WTC11 (cell line): ENCODE measurements at regions not wholly inside any gene's neighbourhood (a gene's known extent, or its start where the extent isn't known, plus 50 kb on each side); places are given as distances from the start of the nearest gene placed in this dataset.
A peak's percentile ranks its signal among the peaks of the same experiment; 100 is the strongest.

ENCODE experiments used
- ATAC-seq: fragments of 200-7000 bp; cut with Tn5 transposase; 2 replicates; pipeline ENCODE4 v1.10.0; 2021; ENCODE audit warnings: mild to moderate bottlenecking, moderate library complexity
- CTCF ChIA-PET: fragments of 300-600 bp; sonication (Branson Sonifier 250); formaldehyde crosslinking; loops from one replicate; lab custom pipeline; 2021; ENCODE audit warnings: antibody characterized with exemption; lab: Charles Lee
- POLR2A ChIA-PET: fragments of 350-600 bp; sonication (Branson Sonifier 250); formaldehyde crosslinking; loops from one replicate; lab custom pipeline; 2021; ENCODE audit warnings: antibody characterized with exemption; lab: Charles Lee
- DNase-seq: peaks from one replicate; pipeline ENCODE4 v3.0.0; 2021; ENCODE audit warnings: low spot score
- H3K27ac Mint-ChIP-seq: 2 replicates; pipeline ENCODE4 v1.8.0; 2021; ENCODE audit warnings: mixed read lengths
- H3K27me3 Mint-ChIP-seq: 2 replicates; pipeline ENCODE4 v1.8.0; 2021; ENCODE audit warnings: low read depth, mild to moderate bottlenecking, moderate library complexity, mixed read lengths
- H3K36me3 Mint-ChIP-seq: 2 replicates; pipeline ENCODE4 v1.8.0; 2021; ENCODE audit warnings: mixed read lengths
- H3K4me1 Mint-ChIP-seq: 2 replicates; pipeline ENCODE4 v1.8.0; 2022; ENCODE audit warnings: mixed read lengths
- H3K4me3 Mint-ChIP-seq: 2 replicates; pipeline ENCODE4 v1.8.0; 2021; ENCODE audit warnings: mild to moderate bottlenecking, moderate library complexity, mixed read lengths
- H3K9me3 Mint-ChIP-seq: 2 replicates; pipeline ENCODE4 v1.8.0; 2021; ENCODE audit warnings: mixed read lengths
- FOXJ3 ChIP-seq: sonication (generic); formaldehyde crosslinking; IDR thresholded peaks from 2 replicates; pipeline ENCODE4 v1.9.0; 2021; ENCODE audit warnings: missing genetic modification reagents, mild to moderate bottlenecking, borderline replicate concordance
- FOXP1 ChIP-seq: sonication (generic); formaldehyde crosslinking; IDR thresholded peaks from 2 replicates; pipeline ENCODE4 v1.8.0; 2022; ENCODE audit warnings: missing genetic modification reagents, mild to moderate bottlenecking, moderate library complexity, borderline replicate concordance
- GRHL2 ChIP-seq: fragments of 250-450 bp; sonication (Bioruptor Pico); IDR thresholded peaks from 2 replicates; pipeline ENCODE4 v1.8.0; 2022; ENCODE audit warnings: mild to moderate bottlenecking, moderate library complexity; ENCODE audit not compliant: insufficient replicate concordance, severe bottlenecking
- GTF2I ChIP-seq: fragments of 250-450 bp; sonication (Bioruptor Pico); conservative IDR thresholded peaks from 2 replicates; pipeline ENCODE4 v1.4.0; 2021; ENCODE audit warnings: mild to moderate bottlenecking
- OVOL2 ChIP-seq: fragments of 250-450 bp; sonication (Bioruptor Pico); IDR thresholded peaks from 2 replicates; pipeline ENCODE4 v1.9.0; 2021; ENCODE audit warnings: mild to moderate bottlenecking, borderline replicate concordance
- RORB ChIP-seq: fragments of 250-450 bp; sonication (Bioruptor Pico); IDR thresholded peaks from 2 replicates; pipeline ENCODE4 v1.9.0; 2021; ENCODE audit warnings: mild to moderate bottlenecking
- ZNF219 ChIP-seq: sonication (generic); formaldehyde crosslinking; IDR thresholded peaks from 2 replicates; pipeline ENCODE4 v1.8.0; 2023; ENCODE audit warnings: missing genetic modification reagents, mild to moderate bottlenecking, borderline replicate concordance
- ZNF396 ChIP-seq: fragments of 250-450 bp; sonication (Bioruptor Pico); IDR thresholded peaks from 2 replicates; pipeline ENCODE4 v1.8.0; 2021; ENCODE audit warnings: mild to moderate bottlenecking, moderate library complexity, borderline replicate concordance
- ZNF423 ChIP-seq: fragments of 250-450 bp; sonication (Bioruptor Pico); IDR thresholded peaks from 2 replicates; pipeline ENCODE4 v2.1.2; 2022; ENCODE audit warnings: mild to moderate bottlenecking, moderate library complexity
- TF ChIP-seq, protein P1 (sequence below): fragments of 250-450 bp; sonication (Bioruptor Pico); IDR thresholded peaks from 2 replicates; pipeline ENCODE4 v1.9.0; 2021; ENCODE audit warnings: mild to moderate bottlenecking
- TF ChIP-seq, protein P2 (sequence below): sonication (generic); formaldehyde crosslinking; IDR thresholded peaks from 2 replicates; pipeline ENCODE4 v1.8.1; 2022; ENCODE audit warnings: missing genetic modification reagents, borderline replicate concordance
- TF ChIP-seq, protein P3 (sequence below): sonication (generic); formaldehyde crosslinking; IDR thresholded peaks from 2 replicates; pipeline ENCODE4 v1.8.1; 2023; ENCODE audit warnings: mild to moderate bottlenecking, missing genetic modification reagents
- TF ChIP-seq, protein P4 (sequence below): sonication (generic); formaldehyde crosslinking; IDR thresholded peaks from 2 replicates; pipeline ENCODE4 v1.8.0; 2022; ENCODE audit warnings: missing genetic modification reagents
- TF ChIP-seq, protein P5 (sequence below): fragments of 250-450 bp; sonication (Bioruptor Pico); IDR thresholded peaks from 2 replicates; pipeline ENCODE4 v2.1.2; 2022; ENCODE audit warnings: mild to moderate bottlenecking, moderate library complexity
- TF ChIP-seq, protein P6 (sequence below): fragments of 200-600 bp; IDR thresholded peaks from 2 replicates; pipeline ENCODE4 v1.8.0; 2022; ENCODE audit warnings: antibody characterized with exemption
- TF ChIP-seq, protein P7 (sequence below): sonication (generic); formaldehyde crosslinking; conservative IDR thresholded peaks from 2 replicates; pipeline ENCODE4 v1.8.1; 2022; ENCODE audit warnings: mild to moderate bottlenecking, missing genetic modification reagents

DNA sequence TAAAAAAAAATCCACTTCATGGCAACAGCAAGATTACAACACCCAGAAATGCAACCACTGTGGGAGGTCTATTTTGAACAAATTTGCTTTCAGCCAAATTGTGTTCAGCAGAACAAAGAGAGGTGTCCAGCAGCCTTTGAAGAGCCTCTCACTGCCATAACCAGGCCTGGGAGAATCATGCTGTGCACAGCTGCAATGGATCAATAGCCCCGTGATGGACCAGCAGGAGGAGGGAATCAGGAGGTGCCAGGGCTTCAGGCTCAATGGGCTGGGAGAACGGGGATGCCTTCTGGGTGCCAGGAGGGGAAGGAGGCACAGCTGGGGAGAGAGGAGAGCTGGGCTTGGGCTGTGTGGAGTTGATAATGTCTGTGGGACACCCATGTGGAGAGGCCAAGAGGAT, 366.2 kb upstream of the EEF2KMT start:
- CTCF ChIA-PET, result interaction anchor here (1.3 kb wide), 1 partner anchor 48 kb away, joined by 3 read pairs; no protein-coding TSS in a partner anchor
- Mint-ChIP-seq H3K27me3 (peaks cover 9% of the 10 kb centered on the region; the same call in 1 of the 2 replicates), H3K36me3 (0 out of 2 replicates have a peak, but pooled peaks cover 4% of the 10 kb centered on the region), H3K27ac (no peak overlapping the region), H3K4me3 (no peak overlapping the region), H3K4me1 (0 out of 2 replicates have a peak, but pooled peaks cover 3% of the 10 kb centered on the region), H3K9me3 (peaks cover 22% of the 10 kb centered on the region)
- no peak for DNase-seq
- POLR2A ChIA-PET, result no interaction called here
- no peak for ATAC-seq
- TF ChIP-seq GTF2I (CRISPR knock-in tag) (no peak), ZNF423 (0 out of 2 replicates have a peak, but pooled peaks have one; percentile 24)

DNA sequence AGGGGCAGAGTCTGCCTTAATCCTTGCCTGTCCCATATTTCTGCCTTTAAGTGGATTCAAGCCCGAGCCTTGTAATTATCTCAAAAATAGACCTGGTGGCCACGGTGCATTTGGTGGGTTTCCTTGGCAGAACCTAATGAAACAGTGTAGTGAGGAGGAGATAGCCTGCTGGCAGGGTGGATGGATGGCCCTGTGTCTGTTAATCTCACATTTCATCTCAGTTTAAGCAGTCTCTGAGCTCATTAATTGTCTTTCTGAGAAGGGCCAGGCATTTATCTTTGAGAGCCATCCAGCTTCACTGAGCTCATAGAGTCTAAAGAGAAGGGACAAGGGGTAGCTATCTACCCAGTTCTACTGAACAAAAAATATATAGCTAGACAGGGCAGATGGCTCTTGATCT, 364.0 kb upstream of the EEF2KMT start:
- H3K27me3 Mint-ChIP-seq, result peaks cover 9% of the 10 kb centered on the region; the same call in 1 of the 2 replicates
- H3K36me3 Mint-ChIP-seq, result 0 out of 2 replicates have a peak, but pooled peaks cover 4% of the 10 kb centered on the region
- ChIA-PET POLR2A (no interaction called here), CTCF (interaction anchor here (0.7 to 1.0 kb wide), 2 partner anchors 29 to 32 kb away, joined by 3 to 4 read pairs; no protein-coding TSS in a partner anchor)
- no peak overlapping the region for H3K27ac Mint-ChIP-seq
- no peak for ATAC-seq
- H3K4me1 Mint-ChIP-seq, result 0 out of 2 replicates have a peak, but pooled peaks cover 3% of the 10 kb centered on the region
- DNase-seq, result no peak
- peaks cover 23% of the 10 kb centered on the region for H3K9me3 Mint-ChIP-seq
- H3K4me3 Mint-ChIP-seq, result no peak overlapping the region
- TF ChIP-seq GRHL2 (CRISPR knock-in tag) (no peak), ZNF396 (CRISPR knock-in tag) (no peak), FOXP1 (CRISPR knock-in tag) (no peak), FOXJ3 (CRISPR knock-in tag) (no peak), ZNF219 (CRISPR knock-in tag) (no peak), OVOL2 (CRISPR knock-in tag) (no peak)
- TF ChIP-seq, protein P1, sequence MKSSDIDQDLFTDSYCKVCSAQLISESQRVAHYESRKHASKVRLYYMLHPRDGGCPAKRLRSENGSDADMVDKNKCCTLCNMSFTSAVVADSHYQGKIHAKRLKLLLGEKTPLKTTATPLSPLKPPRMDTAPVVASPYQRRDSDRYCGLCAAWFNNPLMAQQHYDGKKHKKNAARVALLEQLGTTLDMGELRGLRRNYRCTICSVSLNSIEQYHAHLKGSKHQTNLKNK (CRISPR knock-in tag), result no peak
- TF ChIP-seq, protein P2, sequence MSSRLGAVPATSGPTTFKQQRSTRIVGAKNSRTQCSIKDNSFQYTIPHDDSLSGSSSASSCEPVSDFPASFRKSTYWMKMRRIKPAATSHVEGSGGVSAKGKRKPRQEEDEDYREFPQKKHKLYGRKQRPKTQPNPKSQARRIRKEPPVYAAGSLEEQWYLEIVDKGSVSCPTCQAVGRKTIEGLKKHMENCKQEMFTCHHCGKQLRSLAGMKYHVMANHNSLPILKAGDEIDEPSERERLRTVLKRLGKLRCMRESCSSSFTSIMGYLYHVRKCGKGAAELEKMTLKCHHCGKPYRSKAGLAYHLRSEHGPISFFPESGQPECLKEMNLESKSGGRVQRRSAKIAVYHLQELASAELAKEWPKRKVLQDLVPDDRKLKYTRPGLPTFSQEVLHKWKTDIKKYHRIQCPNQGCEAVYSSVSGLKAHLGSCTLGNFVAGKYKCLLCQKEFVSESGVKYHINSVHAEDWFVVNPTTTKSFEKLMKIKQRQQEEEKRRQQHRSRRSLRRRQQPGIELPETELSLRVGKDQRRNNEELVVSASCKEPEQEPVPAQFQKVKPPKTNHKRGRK (CRISPR knock-in tag), result no peak
- TF ChIP-seq, protein P3, sequence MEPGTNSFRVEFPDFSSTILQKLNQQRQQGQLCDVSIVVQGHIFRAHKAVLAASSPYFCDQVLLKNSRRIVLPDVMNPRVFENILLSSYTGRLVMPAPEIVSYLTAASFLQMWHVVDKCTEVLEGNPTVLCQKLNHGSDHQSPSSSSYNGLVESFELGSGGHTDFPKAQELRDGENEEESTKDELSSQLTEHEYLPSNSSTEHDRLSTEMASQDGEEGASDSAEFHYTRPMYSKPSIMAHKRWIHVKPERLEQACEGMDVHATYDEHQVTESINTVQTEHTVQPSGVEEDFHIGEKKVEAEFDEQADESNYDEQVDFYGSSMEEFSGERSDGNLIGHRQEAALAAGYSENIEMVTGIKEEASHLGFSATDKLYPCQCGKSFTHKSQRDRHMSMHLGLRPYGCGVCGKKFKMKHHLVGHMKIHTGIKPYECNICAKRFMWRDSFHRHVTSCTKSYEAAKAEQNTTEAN (CRISPR knock-in tag), result no peak
- TF ChIP-seq, protein P4, sequence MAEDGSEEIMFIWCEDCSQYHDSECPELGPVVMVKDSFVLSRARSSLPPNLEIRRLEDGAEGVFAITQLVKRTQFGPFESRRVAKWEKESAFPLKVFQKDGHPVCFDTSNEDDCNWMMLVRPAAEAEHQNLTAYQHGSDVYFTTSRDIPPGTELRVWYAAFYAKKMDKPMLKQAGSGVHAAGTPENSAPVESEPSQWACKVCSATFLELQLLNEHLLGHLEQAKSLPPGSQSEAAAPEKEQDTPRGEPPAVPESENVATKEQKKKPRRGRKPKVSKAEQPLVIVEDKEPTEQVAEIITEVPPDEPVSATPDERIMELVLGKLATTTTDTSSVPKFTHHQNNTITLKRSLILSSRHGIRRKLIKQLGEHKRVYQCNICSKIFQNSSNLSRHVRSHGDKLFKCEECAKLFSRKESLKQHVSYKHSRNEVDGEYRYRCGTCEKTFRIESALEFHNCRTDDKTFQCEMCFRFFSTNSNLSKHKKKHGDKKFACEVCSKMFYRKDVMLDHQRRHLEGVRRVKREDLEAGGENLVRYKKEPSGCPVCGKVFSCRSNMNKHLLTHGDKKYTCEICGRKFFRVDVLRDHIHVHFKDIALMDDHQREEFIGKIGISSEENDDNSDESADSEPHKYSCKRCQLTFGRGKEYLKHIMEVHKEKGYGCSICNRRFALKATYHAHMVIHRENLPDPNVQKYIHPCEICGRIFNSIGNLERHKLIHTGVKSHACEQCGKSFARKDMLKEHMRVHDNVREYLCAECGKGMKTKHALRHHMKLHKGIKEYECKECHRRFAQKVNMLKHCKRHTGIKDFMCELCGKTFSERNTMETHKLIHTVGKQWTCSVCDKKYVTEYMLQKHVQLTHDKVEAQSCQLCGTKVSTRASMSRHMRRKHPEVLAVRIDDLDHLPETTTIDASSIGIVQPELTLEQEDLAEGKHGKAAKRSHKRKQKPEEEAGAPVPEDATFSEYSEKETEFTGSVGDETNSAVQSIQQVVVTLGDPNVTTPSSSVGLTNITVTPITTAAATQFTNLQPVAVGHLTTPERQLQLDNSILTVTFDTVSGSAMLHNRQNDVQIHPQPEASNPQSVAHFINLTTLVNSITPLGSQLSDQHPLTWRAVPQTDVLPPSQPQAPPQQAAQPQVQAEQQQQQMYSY (CRISPR knock-in tag), result no peak

DNA sequence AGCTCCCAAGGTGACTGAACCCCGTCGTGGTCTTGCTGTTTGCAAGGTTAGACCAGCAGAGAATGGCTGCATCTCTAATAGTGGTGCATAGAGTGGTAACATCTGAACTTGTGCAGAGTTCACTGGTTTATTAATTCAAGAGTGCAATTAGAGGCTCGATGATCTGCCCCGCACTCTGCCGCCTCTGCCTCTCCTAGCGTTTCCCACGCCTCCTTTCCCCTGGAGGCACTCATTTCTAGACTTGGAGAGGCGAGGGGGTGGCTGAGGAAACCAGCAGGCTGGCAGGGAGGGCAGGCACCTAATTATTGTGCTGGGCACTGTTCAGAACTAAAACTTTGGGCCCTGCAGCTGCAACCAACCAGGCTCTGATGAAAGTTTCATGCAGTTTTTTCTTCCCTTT, 363.5 kb upstream of the EEF2KMT start:
- CTCF ChIA-PET, result interaction anchor here (0.7 to 1.0 kb wide), 2 partner anchors 29 to 32 kb away, joined by 3 to 4 read pairs; no protein-coding TSS in a partner anchor
- ATAC-seq (no peak), DNase-seq (no peak)
- Mint-ChIP-seq H3K36me3 (0 out of 2 replicates have a peak, but pooled peaks cover 4% of the 10 kb centered on the region), H3K4me1 (0 out of 2 replicates have a peak, but pooled peaks cover 3% of the 10 kb centered on the region), H3K4me3 (no peak overlapping the region), H3K27ac (no peak overlapping the region), H3K27me3 (peaks cover 9% of the 10 kb centered on the region; the same call in 1 of the 2 replicates), H3K9me3 (peaks cover 26% of the 10 kb centered on the region)
- POLR2A ChIA-PET, result no interaction called here
- TF ChIP-seq, protein P5, sequence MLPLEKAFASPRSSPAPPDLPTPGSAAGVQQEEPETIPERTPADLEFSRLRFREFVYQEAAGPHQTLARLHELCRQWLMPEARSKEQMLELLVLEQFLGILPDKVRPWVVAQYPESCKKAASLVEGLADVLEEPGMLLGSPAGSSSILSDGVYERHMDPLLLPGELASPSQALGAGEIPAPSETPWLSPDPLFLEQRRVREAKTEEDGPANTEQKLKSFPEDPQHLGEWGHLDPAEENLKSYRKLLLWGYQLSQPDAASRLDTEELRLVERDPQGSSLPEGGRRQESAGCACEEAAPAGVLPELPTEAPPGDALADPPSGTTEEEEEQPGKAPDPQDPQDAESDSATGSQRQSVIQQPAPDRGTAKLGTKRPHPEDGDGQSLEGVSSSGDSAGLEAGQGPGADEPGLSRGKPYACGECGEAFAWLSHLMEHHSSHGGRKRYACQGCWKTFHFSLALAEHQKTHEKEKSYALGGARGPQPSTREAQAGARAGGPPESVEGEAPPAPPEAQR, result no peak
- TF ChIP-seq RORB (CRISPR knock-in tag) (no peak), GRHL2 (CRISPR knock-in tag) (no peak)
- TF ChIP-seq, protein P6, sequence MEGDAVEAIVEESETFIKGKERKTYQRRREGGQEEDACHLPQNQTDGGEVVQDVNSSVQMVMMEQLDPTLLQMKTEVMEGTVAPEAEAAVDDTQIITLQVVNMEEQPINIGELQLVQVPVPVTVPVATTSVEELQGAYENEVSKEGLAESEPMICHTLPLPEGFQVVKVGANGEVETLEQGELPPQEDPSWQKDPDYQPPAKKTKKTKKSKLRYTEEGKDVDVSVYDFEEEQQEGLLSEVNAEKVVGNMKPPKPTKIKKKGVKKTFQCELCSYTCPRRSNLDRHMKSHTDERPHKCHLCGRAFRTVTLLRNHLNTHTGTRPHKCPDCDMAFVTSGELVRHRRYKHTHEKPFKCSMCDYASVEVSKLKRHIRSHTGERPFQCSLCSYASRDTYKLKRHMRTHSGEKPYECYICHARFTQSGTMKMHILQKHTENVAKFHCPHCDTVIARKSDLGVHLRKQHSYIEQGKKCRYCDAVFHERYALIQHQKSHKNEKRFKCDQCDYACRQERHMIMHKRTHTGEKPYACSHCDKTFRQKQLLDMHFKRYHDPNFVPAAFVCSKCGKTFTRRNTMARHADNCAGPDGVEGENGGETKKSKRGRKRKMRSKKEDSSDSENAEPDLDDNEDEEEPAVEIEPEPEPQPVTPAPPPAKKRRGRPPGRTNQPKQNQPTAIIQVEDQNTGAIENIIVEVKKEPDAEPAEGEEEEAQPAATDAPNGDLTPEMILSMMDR, result no peak
- TF ChIP-seq, protein P7, sequence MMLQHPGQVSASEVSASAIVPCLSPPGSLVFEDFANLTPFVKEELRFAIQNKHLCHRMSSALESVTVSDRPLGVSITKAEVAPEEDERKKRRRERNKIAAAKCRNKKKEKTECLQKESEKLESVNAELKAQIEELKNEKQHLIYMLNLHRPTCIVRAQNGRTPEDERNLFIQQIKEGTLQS, result no peak
